Activated CD8-positive, alpha-beta T cell treated with anti-CD3 and anti-CD28 coated beads, Interleukin-2, amount 10 ng/mL, durations not matched to agents 7 days and 5 days (primary cell): ENCODE measurements at regions not wholly inside any gene's neighbourhood (a gene's known extent, or its start where the extent isn't known, plus 50 kb on each side); places are given as distances from the start of the nearest gene placed in this dataset.
"Not testable (repeated sequence)": the region's sequence is repeated elsewhere in the genome, so short reads cannot be mapped to it uniquely, and the experiment has no call there.

Experiments
- ATAC-seq: fragments of 150-1000 bp; cut with Tn5 transposase; one replicate; pipeline ENCODE4 v1.10.0; 2021; ENCODE audit warnings: moderate library complexity
- CTCF ChIA-PET: fragments of 350-600 bp; sonication (Branson Sonifier 250); formaldehyde crosslinking; loops from one replicate; lab custom pipeline; 2021; ENCODE audit warnings: antibody characterized with exemption; lab: Charles Lee
- POLR2A ChIA-PET: fragments of 350-600 bp; sonication (Branson Sonifier 250); formaldehyde crosslinking; loops from one replicate; lab custom pipeline; 2021; ENCODE audit warnings: antibody characterized with exemption; lab: Charles Lee
- DNase-seq: peaks from one replicate; pipeline ENCODE4 v3.0.0-alpha.2; 2020
- H3K27ac Mint-ChIP-seq: one replicate; pipeline ENCODE4 v1.8.0; 2021; ENCODE audit warnings: mild to moderate bottlenecking, mixed read lengths
- H3K27me3 Mint-ChIP-seq: one replicate; pipeline ENCODE4 v1.8.0; 2021; ENCODE audit warnings: low read depth, mixed read lengths
- H3K36me3 Mint-ChIP-seq: one replicate; pipeline ENCODE4 v1.8.0; 2021; ENCODE audit warnings: low read depth, mixed read lengths
- H3K4me1 Mint-ChIP-seq: one replicate; pipeline ENCODE4 v1.8.0; 2021; ENCODE audit warnings: low read depth, mixed read lengths
- H3K4me3 Mint-ChIP-seq: one replicate; pipeline ENCODE4 v1.8.0; 2021; ENCODE audit warnings: mild to moderate bottlenecking, mixed read lengths
- H3K9me3 Mint-ChIP-seq: one replicate; pipeline ENCODE4 v1.8.0; 2022; ENCODE audit warnings: mixed read lengths; ENCODE audit not compliant: insufficient read depth

GRCh38 chr12:65675141-65675621 lies 149.1 kb upstream of the HMGA2 start:
- H3K4me1 Mint-ChIP-seq, result no peaks in the 10 kb centered on the region
- no peak overlapping the region for H3K4me3 Mint-ChIP-seq
- no peak for DNase-seq
- no peak overlapping the region for H3K27ac Mint-ChIP-seq
- no peak for ATAC-seq
- ChIA-PET CTCF (no interaction called here), POLR2A (no interaction called here)
- no peaks in the 10 kb centered on the region for H3K36me3 Mint-ChIP-seq
- no peaks in the 10 kb centered on the region for H3K27me3 Mint-ChIP-seq
- H3K9me3 Mint-ChIP-seq, result no peaks in the 10 kb centered on the region

- H3K4me1 Mint-ChIP-seq, H3K36me3 Mint-ChIP-seq, ATAC-seq, DNase-seq, POLR2A ChIA-PET, H3K9me3 Mint-ChIP-seq, H3K27ac Mint-ChIP-seq, H3K27me3 Mint-ChIP-seq, H3K4me3 Mint-ChIP-seq, CTCF ChIA-PET: not testable (repeated sequence)
These were observed 146.1 kb upstream of the HMGA2 start for GRCh38 chr12:65678172-65678571.

- H3K9me3 Mint-ChIP-seq, result no peaks in the 10 kb centered on the region
- POLR2A ChIA-PET, result no interaction called here
- ATAC-seq, result no peak
These were observed 143.1 kb upstream of the HMGA2 start for GRCh38 chr12:65681226-65681625.

GRCh38 chr12:65682112-65682511 lies 142.2 kb upstream of the HMGA2 start:
- H3K9me3 Mint-ChIP-seq, result no peaks in the 10 kb centered on the region
- H3K4me3 Mint-ChIP-seq, result no peak overlapping the region
- H3K4me1 Mint-ChIP-seq, result no peaks in the 10 kb centered on the region
- ChIA-PET CTCF (no interaction called here), POLR2A (no interaction called here)
- no peaks in the 10 kb centered on the region for H3K27me3 Mint-ChIP-seq
- no peak overlapping the region for H3K27ac Mint-ChIP-seq
- DNase-seq (no peak), ATAC-seq (no peak)
- H3K36me3 Mint-ChIP-seq, result no peaks in the 10 kb centered on the region

More at GRCh38 chr12:65681226-65681625, 143.1 kb upstream of the HMGA2 start:
- Mint-ChIP-seq H3K27me3 (no peaks in the 10 kb centered on the region), H3K36me3 (no peaks in the 10 kb centered on the region), H3K4me1 (no peaks in the 10 kb centered on the region), H3K4me3 (no peak overlapping the region), H3K27ac (no peak overlapping the region)
- DNase-seq, result no peak
- CTCF ChIA-PET, result no interaction called here

- ChIA-PET CTCF (no interaction called here), POLR2A (no interaction called here)
- no peak overlapping the region for H3K27ac Mint-ChIP-seq
- DNase-seq, result no peak
- H3K36me3 Mint-ChIP-seq, result no peaks in the 10 kb centered on the region
- H3K9me3 Mint-ChIP-seq, result no peaks in the 10 kb centered on the region
- no peaks in the 10 kb centered on the region for H3K4me1 Mint-ChIP-seq
- H3K27me3 Mint-ChIP-seq, result no peaks in the 10 kb centered on the region
- ATAC-seq, result no peak
- no peak overlapping the region for H3K4me3 Mint-ChIP-seq
These were observed 139.4 kb upstream of the HMGA2 start for GRCh38 chr12:65684906-65685305.

GRCh38 chr12:65685514-65685913 lies 138.8 kb upstream of the HMGA2 start:
- H3K36me3 Mint-ChIP-seq, result no peaks in the 10 kb centered on the region
- ATAC-seq (no peak), DNase-seq (no peak)
- H3K27me3 Mint-ChIP-seq, result no peaks in the 10 kb centered on the region
- H3K27ac Mint-ChIP-seq, result no peak overlapping the region
- ChIA-PET POLR2A (no interaction called here), CTCF (no interaction called here)
- no peaks in the 10 kb centered on the region for H3K4me1 Mint-ChIP-seq
- no peak overlapping the region for H3K4me3 Mint-ChIP-seq
- no peaks in the 10 kb centered on the region for H3K9me3 Mint-ChIP-seq

- ATAC-seq (no peak), DNase-seq (no peak)
- POLR2A ChIA-PET, result no interaction called here
- H3K4me3 Mint-ChIP-seq, result no peak overlapping the region
- no peak overlapping the region for H3K27ac Mint-ChIP-seq
- H3K36me3 Mint-ChIP-seq, result no peaks in the 10 kb centered on the region
- H3K27me3 Mint-ChIP-seq, result no peaks in the 10 kb centered on the region
- no peaks in the 10 kb centered on the region for H3K9me3 Mint-ChIP-seq
- H3K4me1 Mint-ChIP-seq, result no peaks in the 10 kb centered on the region
- CTCF ChIA-PET, result no interaction called here
These were observed 134.8 kb upstream of the HMGA2 start for GRCh38 chr12:65689508-65689907.

- Mint-ChIP-seq H3K4me3 (no peak overlapping the region), H3K27me3 (no peaks in the 10 kb centered on the region)
These were observed 133.8 kb upstream of the HMGA2 start for GRCh38 chr12:65690477-65690876.

GRCh38 chr12:65694130-65694529 lies 130.2 kb upstream of the HMGA2 start:
- POLR2A ChIA-PET, result no interaction called here

More at GRCh38 chr12:65690477-65690876, 133.8 kb upstream of the HMGA2 start:
- no peaks in the 10 kb centered on the region for H3K4me1 Mint-ChIP-seq
- ChIA-PET CTCF (no interaction called here), POLR2A (no interaction called here)
- H3K9me3 Mint-ChIP-seq, result no peaks in the 10 kb centered on the region
- H3K27ac Mint-ChIP-seq, result no peak overlapping the region
- no peaks in the 10 kb centered on the region for H3K36me3 Mint-ChIP-seq
- DNase-seq (no peak), ATAC-seq (no peak)

GRCh38 chr12:65695113-65695865 lies 129.0 kb upstream of the HMGA2 start:
- ChIA-PET CTCF (no interaction called here), POLR2A (no interaction called here)
- no peak overlapping the region for H3K27ac Mint-ChIP-seq
- DNase-seq, result no peak
- H3K27me3 Mint-ChIP-seq, result no peaks in the 10 kb centered on the region
- H3K36me3 Mint-ChIP-seq, result no peaks in the 10 kb centered on the region
- H3K4me3 Mint-ChIP-seq, result no peak overlapping the region
- no peaks in the 10 kb centered on the region for H3K4me1 Mint-ChIP-seq
- H3K9me3 Mint-ChIP-seq, result no peaks in the 10 kb centered on the region
- ATAC-seq, result no peak

More at GRCh38 chr12:65694130-65694529, 130.2 kb upstream of the HMGA2 start:
- DNase-seq, result no peak
- Mint-ChIP-seq H3K9me3 (no peaks in the 10 kb centered on the region), H3K27ac (no peak overlapping the region), H3K4me3 (no peak overlapping the region), H3K4me1 (no peaks in the 10 kb centered on the region), H3K27me3 (no peaks in the 10 kb centered on the region), H3K36me3 (no peaks in the 10 kb centered on the region)
- no peak for ATAC-seq
- CTCF ChIA-PET, result no interaction called here

GRCh38 chr12:65696227-65696626 lies 128.1 kb upstream of the HMGA2 start:
- H3K27ac Mint-ChIP-seq, result no peak overlapping the region
- H3K36me3 Mint-ChIP-seq, result no peaks in the 10 kb centered on the region
- POLR2A ChIA-PET, result no interaction called here
- ATAC-seq (no peak), DNase-seq (no peak)
- H3K9me3 Mint-ChIP-seq, result no peaks in the 10 kb centered on the region
- H3K4me1 Mint-ChIP-seq, result no peaks in the 10 kb centered on the region
- no peaks in the 10 kb centered on the region for H3K27me3 Mint-ChIP-seq
- CTCF ChIA-PET, result no interaction called here
- H3K4me3 Mint-ChIP-seq, result no peak overlapping the region

GRCh38 chr12:65699251-65699650 lies 125.0 kb upstream of the HMGA2 start:
- H3K36me3 Mint-ChIP-seq, result no peaks in the 10 kb centered on the region
- H3K27me3 Mint-ChIP-seq, result no peaks in the 10 kb centered on the region

GRCh38 chr12:65703176-65703575 lies 121.1 kb upstream of the HMGA2 start:
- CTCF ChIA-PET, result no interaction called here
- POLR2A ChIA-PET, result no interaction called here
- ATAC-seq (no peak), DNase-seq (no peak)
- Mint-ChIP-seq H3K27ac (no peak overlapping the region), H3K4me1 (no peaks in the 10 kb centered on the region), H3K36me3 (no peaks in the 10 kb centered on the region), H3K9me3 (no peaks in the 10 kb centered on the region), H3K4me3 (no peak overlapping the region), H3K27me3 (no peaks in the 10 kb centered on the region)

More at GRCh38 chr12:65699251-65699650, 125.0 kb upstream of the HMGA2 start:
- ATAC-seq (no peak), DNase-seq (no peak)
- no peak overlapping the region for H3K27ac Mint-ChIP-seq
- no peaks in the 10 kb centered on the region for H3K4me1 Mint-ChIP-seq
- H3K9me3 Mint-ChIP-seq, result no peaks in the 10 kb centered on the region
- CTCF ChIA-PET, result no interaction called here
- H3K4me3 Mint-ChIP-seq, result no peak overlapping the region
- POLR2A ChIA-PET, result no interaction called here
